GM21529 (cell line): ENCODE measurements at regions not wholly inside any gene's neighbourhood (a gene's known extent, or its start where the extent isn't known, plus 50 kb on each side); places are given as distances from the start of the nearest gene placed in this dataset.

ENCODE experiments used
- ATAC-seq: cut with Tn5 transposase; IDR thresholded peaks from one replicate; pipeline ENCODE4 v1.9.1; 2021; ENCODE audit not compliant: unreplicated experiment

DNA sequence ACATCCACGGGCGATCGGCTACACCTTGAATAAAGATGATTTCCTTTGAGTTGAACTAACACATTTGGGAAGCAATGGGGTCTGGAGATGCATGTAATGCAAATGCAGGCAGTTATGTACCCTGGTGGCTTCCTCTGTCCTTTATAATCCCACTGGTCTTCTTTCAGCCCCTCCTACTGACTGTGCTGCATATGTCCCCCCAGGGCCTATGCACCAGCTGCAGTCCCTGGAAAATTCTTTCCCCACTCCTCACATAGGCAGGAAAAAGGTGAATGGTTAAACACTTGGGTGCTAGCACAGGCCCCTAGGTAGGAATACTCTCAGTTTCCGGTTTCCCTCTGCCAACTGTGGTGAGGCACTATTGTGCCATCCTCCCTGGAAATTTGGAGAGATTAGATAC is 294.8 kb upstream of the SOX5 start:
- no peak for ATAC-seq

DNA sequence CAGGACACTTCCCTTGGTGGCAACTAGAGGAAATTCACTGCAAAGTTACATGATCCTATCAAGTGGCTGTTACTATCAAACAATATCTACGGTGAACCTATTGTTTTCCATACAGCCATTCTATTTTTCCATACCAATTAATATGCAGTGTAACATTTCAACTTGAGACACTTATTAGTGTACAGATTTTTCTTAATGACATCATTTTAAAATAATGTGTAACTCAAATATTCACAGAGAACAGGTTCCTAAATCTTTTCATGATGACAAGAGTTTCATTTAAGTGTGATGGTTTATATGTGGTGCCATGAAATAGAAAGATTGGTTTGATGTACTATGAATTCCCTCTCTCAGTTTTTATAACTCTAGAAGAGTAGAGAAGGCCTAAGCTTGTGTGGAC is 291.2 kb upstream of the SOX5 start:
- ATAC-seq, result no peak

DNA sequence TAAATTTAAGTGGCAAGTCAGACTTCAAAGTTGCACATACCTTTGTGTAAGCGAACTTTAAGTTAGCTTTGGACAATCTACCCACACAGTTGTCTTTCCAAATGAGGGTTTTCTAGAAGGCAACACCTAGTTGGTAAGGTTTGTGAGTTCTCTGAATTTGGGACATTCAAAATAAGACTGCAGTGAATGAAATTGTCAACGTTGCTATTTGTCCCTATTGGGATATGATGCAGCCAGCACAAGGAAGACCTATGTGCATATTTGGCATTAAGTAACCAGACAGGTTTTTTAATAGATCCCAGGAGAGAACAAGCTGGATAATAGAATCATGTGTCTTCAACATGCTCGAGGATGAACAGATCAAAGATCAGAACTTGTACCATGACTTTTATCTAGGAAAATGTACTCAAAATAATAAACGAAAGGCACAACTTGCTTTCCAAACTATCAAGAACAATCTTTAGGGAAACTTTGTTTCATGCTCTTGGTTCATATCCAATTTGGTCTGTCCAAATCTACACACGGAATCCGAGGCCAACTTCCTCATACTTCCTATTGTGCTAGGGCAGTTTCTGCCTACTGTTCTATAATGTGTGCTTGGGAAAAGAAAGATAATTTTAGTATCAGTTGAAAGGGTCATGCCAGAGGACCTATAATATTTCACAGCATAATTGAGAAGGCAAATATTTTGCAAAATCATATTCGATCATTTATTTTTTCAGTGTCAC is 284.2 kb upstream of the SOX5 start:
- no peak for ATAC-seq

GRCh38 chr12:24232531-24232930 is 283.1 kb upstream of the SOX5 start:
- ATAC-seq, result no peak

DNA sequence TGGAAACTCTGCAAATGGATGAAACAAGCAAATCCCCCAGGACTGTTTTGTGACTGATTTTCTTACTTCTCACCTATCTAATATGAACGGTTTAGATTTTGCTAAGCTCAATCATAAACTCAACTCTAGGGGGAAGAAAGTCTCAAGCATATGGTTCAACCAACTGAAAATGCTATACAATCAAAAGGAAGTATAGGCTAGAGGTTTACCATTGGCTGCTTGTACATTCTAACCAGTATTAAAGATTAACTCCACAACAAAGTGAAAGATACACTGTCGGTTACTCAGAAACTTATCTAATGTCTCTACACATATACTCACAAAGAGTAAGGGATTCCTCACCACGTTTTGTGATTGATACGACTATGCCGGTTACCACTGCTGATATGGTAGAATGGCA is 281.8 kb upstream of the SOX5 start:
- peak; percentile 57 for ATAC-seq

DNA sequence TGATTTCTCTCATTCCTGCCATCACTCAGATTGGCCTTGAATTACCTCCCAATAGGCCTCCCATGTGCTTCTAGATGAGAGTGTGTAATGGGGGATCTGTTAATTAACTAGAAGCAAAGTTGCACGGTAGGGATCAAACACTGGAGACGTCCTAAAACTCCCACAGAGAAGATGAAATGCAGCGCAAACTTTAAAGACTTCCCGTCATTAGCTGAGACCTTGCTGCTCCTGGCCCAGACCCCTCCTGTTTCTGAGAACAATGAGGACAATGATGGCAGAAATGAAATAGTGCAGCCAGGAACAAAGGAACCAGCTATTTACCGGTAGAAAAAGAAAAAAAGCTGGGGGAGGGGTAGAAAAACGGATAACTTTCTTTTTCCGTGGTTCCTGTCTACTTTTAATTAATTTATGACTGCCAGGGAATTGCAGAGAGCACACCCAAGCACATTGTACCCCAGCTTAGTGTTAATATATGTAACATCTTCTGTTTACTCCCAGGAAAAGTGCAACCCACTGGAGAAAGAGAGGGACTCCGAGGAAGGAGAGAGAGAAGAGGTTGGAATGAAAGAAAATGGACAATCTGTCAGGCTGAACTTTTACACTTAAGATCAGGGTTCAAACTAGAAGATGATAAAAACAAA is 280.7 kb upstream of the SOX5 start:
- ATAC-seq, result no peak

DNA sequence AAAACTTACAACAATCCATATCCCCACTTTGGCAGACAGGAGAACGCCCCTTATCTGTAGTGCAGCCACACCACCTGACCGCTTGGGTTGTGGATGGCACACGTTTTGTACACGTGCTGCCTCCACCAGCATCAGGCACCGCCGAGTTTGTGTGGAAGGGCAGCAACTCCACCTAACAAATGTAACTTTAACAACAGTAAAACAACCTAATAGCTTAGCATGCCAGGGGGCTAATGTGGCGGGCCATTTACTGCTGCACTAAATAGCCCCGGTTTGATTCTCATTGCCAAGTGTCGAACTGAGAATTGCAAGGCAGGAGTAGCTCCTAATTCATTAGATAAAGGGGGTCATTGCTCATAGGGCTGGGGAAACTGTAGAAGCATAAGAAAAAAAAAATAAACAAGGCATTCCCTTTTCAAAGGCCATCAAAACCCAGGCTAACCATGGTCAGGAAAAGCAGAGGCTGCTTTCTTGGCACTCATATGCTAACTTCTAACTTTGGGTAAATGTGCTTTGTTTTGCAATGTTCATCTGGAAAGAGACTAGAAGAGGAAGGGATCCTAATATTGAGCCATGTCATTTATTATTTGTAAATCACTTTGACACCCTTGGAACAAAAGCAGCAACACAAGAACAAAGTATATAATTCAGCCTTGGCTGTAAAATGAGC is 279.7 kb upstream of the SOX5 start:
- no peak for ATAC-seq

GRCh38 chr12:24228371-24228770 is 278.9 kb upstream of the SOX5 start:
- ATAC-seq, result no peak

- no peak for ATAC-seq
These were observed 278.1 kb upstream of the SOX5 start for GRCh38 chr12:24227551-24227950.

GRCh38 chr12:24226745-24227350 is 277.4 kb upstream of the SOX5 start:
- ATAC-seq, result no peak

DNA sequence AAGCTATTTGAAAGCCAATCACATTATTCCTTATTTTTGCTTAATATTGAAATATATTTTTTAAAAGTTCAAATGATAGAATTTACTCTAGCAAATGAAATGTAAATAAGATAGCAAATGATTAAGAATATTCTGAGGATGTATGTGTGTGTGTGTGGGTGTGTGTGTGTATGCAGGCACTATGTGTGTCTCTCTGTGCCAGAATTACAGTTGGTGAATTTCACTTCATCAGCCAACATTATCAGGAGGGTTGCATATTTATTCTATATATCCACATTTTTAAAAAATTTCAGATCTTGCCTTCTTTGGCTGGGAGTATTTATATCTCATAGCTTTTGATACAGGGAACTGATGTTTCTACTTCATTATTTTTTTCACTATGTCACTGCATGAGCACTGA is 274.9 kb upstream of the SOX5 start:
- ATAC-seq, result no peak

GRCh38 chr12:24223926-24224325 is 274.5 kb upstream of the SOX5 start:
- no peak for ATAC-seq

GRCh38 chr12:24222968-24223367 is 273.5 kb upstream of the SOX5 start:
- no peak for ATAC-seq

DNA sequence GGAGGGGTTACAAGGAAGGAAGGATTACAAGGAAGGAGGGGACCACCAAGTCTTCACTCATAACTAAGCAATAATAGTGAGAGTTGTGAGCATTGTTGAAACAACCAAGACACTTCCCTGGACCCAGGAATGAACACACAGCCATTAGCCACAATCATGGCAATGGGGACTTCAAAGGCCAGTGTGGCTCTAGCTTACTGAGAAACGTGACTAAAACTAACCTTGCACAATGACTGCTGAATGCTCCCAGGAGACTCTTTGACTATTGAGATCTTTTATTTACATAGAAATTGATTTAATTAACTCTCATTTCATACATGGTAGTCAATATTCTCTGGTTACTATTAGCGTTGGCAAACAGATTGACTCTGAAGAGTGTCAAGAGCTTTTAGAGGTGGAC is 263.0 kb upstream of the SOX5 start:
- ATAC-seq, result no peak

DNA sequence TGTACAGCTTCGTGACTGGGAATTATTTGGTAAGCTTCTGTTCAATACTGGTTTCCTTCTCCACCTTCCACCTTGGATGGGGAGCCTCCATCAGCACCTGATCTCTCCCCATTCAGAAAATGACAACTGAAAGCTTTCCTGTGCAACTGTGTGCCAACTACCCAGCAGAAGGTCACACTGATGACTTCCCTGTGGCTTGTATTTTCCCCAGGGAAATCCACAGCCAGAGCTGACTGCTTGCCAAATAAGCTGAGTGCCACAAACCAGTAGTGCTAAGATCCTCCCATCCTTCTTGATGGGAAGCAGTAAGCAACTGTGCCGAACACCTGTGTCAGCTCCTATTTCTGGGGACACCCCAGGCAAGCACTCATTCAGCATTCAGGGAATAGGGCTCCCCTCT is 257.2 kb upstream of the SOX5 start:
- ATAC-seq, result no peak

- peak; percentile 39 for ATAC-seq
These were observed 251.9 kb upstream of the SOX5 start for GRCh38 chr12:24201258-24201970.

DNA sequence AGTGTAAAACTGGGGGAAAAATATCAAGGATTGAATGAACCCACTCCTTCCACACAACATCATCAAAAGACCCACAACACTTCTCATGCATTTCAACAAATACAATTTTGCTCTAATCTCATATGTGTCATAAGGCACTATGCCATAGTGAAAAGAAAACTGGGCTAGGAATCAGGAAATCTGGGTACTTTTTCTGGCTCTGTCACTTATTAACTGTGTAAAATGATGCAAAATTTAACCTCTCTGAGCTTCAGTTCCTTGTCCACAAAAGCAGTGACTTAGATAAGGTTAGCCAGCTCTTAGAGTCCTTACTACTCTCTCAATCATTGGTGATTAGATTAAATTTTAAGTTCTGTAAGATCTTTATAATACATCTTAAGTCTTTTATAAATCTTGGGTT is 250.5 kb upstream of the SOX5 start:
- no peak for ATAC-seq

DNA sequence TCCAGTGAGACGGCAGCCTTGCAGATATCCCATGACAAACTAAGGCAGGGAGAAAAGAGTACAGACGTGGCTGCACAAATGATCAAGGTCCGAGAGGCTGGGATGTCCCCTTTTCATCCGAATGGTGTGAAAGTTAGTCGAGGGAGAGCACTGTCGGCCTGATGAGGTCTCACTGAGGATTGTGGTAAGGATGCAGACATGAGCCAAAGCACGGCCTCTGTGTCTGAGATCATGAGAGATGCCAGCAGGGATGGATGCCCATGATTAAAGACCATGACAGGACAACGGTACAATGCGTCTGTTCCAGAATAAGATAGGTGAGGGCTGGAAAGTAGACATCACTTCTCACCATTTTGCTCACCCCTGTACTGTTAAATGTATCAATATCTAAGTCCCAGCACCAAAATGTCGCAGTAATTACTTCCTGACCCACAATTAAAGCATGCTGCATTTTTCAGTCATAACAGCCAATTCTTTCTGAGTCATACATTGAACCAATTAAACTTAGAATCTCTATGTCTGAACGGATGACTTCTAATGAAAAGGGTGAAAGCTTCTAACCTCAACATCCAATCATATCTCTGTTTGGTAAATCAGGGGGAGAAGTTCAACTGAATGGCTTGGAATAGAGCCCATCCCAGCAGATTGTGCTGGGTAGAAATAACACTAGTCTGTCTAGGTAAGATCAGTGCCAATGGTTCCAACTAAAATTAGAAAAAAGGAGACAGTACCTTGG is 249.6 kb upstream of the SOX5 start:
- ATAC-seq, result no peak

DNA sequence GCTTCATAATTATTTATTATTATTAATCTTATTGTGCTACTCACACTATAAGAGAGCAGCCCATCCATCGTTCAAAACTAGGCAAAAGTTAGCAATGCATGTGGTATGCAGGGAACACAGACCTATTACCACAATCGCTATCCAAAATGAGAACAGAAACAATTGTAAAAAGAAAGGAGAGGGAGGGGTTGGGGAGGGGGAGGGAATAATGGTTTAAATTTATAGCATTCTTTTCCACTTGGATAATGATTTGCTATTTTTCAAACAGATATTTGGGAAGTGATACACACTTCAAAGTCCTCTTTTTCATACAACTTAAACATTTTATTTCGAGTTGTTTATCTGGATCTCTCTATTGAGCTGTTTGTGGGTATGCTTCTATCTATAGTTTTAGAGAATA is 248.6 kb upstream of the SOX5 start:
- ATAC-seq, result no peak

- no peak for ATAC-seq
These were observed 248.1 kb upstream of the SOX5 start for GRCh38 chr12:24197532-24197931.

DNA sequence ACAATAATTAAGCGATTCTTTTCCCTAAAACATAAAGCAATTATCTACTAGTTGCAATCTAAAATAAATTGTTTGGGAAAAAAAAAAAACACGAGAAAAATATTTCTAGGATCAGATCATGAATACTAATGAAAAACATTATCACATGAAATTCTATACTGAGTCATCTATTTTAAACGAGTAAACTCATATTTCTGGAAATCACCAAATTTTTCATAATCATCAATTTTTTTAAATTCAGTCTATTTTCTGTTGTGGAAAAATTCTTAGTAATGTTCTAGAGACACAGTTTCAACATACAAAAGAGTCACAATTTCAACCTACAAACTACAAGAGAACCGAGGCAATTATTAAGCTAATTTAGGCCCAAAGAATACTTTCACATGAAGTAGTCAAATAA is 245.6 kb upstream of the SOX5 start:
- no peak for ATAC-seq
